Fibroblast of lung (primary cell): ENCODE measurements at regions not wholly inside any gene's neighbourhood (a gene's known extent, or its start where the extent isn't known, plus 50 kb on each side); places are given as distances from the start of the nearest gene placed in this dataset.
"Not testable (repeated sequence)": the region's sequence is repeated elsewhere in the genome, so short reads cannot be mapped to it uniquely, and the experiment has no call there.

Experiments used
- DNase-seq, 2 donors: peaks; one replicate each; pipeline versions ENCODE4 v3.0.0 to v3.0.0-alpha.2; 2010; ENCODE audit warnings: low read depth in 2 of 2
- H2AFZ ChIP-seq: 2 replicates; pipeline ENCODE4 v1.5.1; 2012; ENCODE audit warnings: low read length, control low read depth, inconsistent platforms
- H3K27ac ChIP-seq: 2 replicates; pipeline ENCODE4 v1.5.1; 2011; ENCODE audit warnings: low read length, control low read depth; ENCODE audit not compliant: insufficient read depth
- H3K27me3 ChIP-seq: 2 replicates; pipeline ENCODE4 v1.5.1; 2011; ENCODE audit warnings: mild to moderate bottlenecking, low read length; ENCODE audit not compliant: control insufficient read depth, insufficient read depth
- H3K36me3 ChIP-seq: 2 replicates; pipeline ENCODE4 v1.5.1; 2011; ENCODE audit warnings: low read length; ENCODE audit not compliant: control insufficient read depth, insufficient read depth
- H3K4me1 ChIP-seq: 2 replicates; pipeline ENCODE4 v1.5.1; 2011; ENCODE audit warnings: low read length; ENCODE audit not compliant: control insufficient read depth, insufficient read depth; ENCODE audit errors: extremely low read depth
- H3K4me2 ChIP-seq: 2 replicates; pipeline ENCODE4 v1.5.1; 2011; ENCODE audit warnings: low read length, control low read depth; ENCODE audit not compliant: insufficient read depth; ENCODE audit errors: extremely low read depth
- H3K4me3 ChIP-seq, 4 experiments: fragments of 200-600 bp in 1 of 4; sonication (generic) in 1 of 4; replicated peaks in 1 of 4; 2 replicates each; pipeline ENCODE4 v1.5.1; 2011 to 2016; ENCODE audit warnings: low read length in 4 of 4, low read depth in 3 of 4, mild to moderate bottlenecking in 3 of 4, control low read depth in 2 of 4, inconsistent platforms in 1 of 4, mixed read lengths in 1 of 4; ENCODE audit not compliant: insufficient read depth in 1 of 4; ENCODE audit errors: control extremely low read depth in 1 of 4
- H3K79me2 ChIP-seq: 2 replicates; pipeline ENCODE4 v1.5.1; 2012; ENCODE audit warnings: mild to moderate bottlenecking, low read length, inconsistent platforms; ENCODE audit not compliant: control insufficient read depth, insufficient read depth
- H3K9ac ChIP-seq: 2 replicates; pipeline ENCODE4 v1.5.1; 2011; ENCODE audit warnings: mild to moderate bottlenecking, low read length, control low read depth; ENCODE audit not compliant: insufficient read depth
- H3K9me3 ChIP-seq: 2 replicates; pipeline ENCODE4 v1.5.1; 2012; ENCODE audit warnings: low read depth, low read length; ENCODE audit not compliant: control insufficient read depth, insufficient read depth
- H4K20me1 ChIP-seq: 2 replicates; pipeline ENCODE4 v1.5.1; 2011; ENCODE audit warnings: low read length; ENCODE audit not compliant: control insufficient read depth, insufficient read depth; ENCODE audit errors: extremely low read depth
- EZH2 ChIP-seq: IDR thresholded peaks from 2 replicates; pipeline ENCODE4 v1.5.1; 2012; ENCODE audit warnings: low read length, control low read depth, mild to moderate bottlenecking; ENCODE audit errors: missing control alignments
- TF ChIP-seq, protein P1 (sequence below), 2 donors: IDR thresholded peaks in 1 of 2; conservative IDR thresholded peaks in 1 of 2; 1 replicate in 1 of 2; 2 replicates in 1 of 2; pipeline ENCODE4 v1.5.1; 2011 to 2012; ENCODE audit warnings: low read length in 2 of 2, control low read depth in 1 of 2, inconsistent platforms in 1 of 2, low read depth in 1 of 2, mild to moderate bottlenecking in 1 of 2

DNA sequence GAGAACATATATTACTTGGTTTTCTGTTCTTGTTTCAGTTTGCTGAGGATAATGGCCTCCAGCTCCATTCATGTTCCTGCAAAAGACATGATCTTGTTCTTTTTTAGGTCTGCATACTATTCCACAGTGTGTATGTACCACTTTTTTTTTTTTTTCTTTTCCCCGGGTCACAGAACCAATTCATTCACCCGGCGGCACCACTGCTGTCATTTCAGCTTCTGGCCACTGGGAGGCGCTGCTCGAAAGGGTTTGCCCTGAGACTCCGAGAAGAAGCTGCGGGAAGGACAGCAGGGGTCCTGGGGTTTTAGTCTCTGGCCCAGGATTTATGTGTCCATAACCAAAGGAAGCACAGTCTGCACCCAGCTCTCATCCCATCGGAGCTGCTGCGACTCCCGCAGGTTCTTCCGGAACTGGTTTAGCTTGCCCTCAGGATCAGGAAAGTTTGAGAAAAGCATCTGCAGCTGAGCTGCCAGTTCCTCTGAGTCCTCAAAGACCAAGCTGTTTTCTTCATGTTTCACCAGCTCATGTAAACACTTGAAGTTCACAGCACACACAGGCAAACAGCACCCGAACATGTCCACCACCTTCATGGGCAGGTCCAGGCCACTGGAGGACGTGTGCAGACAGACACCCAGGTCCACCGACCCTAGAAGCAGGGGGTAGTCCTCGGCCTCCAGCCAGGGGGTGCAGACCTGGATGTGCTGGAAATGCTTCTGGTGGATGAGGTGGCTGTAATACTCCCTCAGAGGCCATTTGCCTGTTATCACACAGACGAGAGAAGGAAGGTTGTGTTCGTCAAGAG lies 76.3 kb upstream of the KCNAB1 start:
- peak in 1 of 2 donors; percentile 5 for DNase-seq
- not testable (repeated sequence) for H2AFZ ChIP-seq

DNA sequence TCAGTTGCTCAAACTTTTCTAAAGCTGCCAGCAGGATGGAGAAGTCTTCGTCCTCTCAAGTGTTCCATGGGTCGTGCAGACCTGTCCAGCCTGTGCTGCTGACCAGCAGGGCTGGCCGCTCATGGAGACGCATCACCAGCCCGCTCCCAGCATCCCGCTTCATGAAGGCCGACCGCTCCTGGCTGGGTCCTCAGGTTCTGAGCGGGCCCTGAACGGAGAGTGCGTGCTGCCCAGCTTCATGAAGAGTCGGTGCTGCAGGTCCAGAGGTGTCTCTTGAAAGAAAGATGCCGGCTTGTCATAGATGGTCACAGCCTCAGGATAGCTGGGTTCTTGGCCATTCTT lies 75.8 kb upstream of the KCNAB1 start:
- no peaks in the 10 kb centered on the region for H3K79me2 ChIP-seq

More for the DNA sequence above, 76.3 kb upstream of the KCNAB1 start:
- not testable (repeated sequence) for H4K20me1 ChIP-seq, H3K27me3 ChIP-seq, H3K36me3 ChIP-seq, H3K4me1 ChIP-seq, H3K4me3 ChIP-seq, H3K9ac ChIP-seq, H3K79me2 ChIP-seq, H3K27ac ChIP-seq, H3K9me3 ChIP-seq
- peak overlapping the region; percentile 15 for H3K4me2 ChIP-seq
- TF ChIP-seq, protein P1, sequence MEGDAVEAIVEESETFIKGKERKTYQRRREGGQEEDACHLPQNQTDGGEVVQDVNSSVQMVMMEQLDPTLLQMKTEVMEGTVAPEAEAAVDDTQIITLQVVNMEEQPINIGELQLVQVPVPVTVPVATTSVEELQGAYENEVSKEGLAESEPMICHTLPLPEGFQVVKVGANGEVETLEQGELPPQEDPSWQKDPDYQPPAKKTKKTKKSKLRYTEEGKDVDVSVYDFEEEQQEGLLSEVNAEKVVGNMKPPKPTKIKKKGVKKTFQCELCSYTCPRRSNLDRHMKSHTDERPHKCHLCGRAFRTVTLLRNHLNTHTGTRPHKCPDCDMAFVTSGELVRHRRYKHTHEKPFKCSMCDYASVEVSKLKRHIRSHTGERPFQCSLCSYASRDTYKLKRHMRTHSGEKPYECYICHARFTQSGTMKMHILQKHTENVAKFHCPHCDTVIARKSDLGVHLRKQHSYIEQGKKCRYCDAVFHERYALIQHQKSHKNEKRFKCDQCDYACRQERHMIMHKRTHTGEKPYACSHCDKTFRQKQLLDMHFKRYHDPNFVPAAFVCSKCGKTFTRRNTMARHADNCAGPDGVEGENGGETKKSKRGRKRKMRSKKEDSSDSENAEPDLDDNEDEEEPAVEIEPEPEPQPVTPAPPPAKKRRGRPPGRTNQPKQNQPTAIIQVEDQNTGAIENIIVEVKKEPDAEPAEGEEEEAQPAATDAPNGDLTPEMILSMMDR (conservative IDR thresholded peaks at IDR 0.05 in 1 of 2, IDR thresholded peaks at IDR 0.05 in 1 of 2; ENCODE audit: low read depth in 1 of 2, low read length in 2 of 2): peak; percentile 47 to 48

DNA sequence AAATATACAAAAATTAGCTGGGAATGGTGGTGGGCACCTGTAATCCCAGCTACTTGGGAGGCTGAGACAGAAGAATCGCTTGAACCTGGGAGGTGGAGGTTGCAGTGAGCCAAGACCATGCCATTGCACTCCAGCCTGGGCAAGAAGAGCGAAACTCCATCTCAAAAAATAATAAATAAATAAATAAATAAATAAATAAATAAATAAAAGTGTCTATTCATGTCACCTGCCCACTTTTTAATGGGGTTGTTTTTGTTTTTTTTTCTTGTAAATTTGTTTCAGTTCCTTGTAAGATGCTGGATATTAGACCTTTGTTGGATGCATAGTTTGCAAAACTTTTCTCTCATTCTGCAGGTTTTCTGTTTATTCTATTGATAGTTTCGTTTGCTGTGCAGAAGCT lies 71.9 kb upstream of the KCNAB1 start:
- not testable (repeated sequence) for H3K27me3 ChIP-seq, H3K4me1 ChIP-seq, H3K36me3 ChIP-seq, H3K4me2 ChIP-seq, H3K4me3 ChIP-seq, H4K20me1 ChIP-seq, H3K9me3 ChIP-seq, DNase-seq, H3K27ac ChIP-seq, H3K79me2 ChIP-seq, H3K9ac ChIP-seq, H2AFZ ChIP-seq

More for the DNA sequence above, 75.8 kb upstream of the KCNAB1 start:
- Histone ChIP-seq H3K4me3 (no peak overlapping the region), H3K4me2 (no peak overlapping the region), H4K20me1 (no peaks in the 10 kb centered on the region), H3K27me3 (no peaks in the 10 kb centered on the region), H3K9me3 (no peaks in the 10 kb centered on the region), H3K4me1 (no peaks in the 10 kb centered on the region), H3K36me3 (no peaks in the 10 kb centered on the region), H3K9ac (no peak overlapping the region), H2AFZ (no peak overlapping the region), H3K27ac (no peak overlapping the region)
- TF ChIP-seq, protein P1 (conservative IDR thresholded peaks at IDR 0.05 in 1 of 2, IDR thresholded peaks at IDR 0.05 in 1 of 2; ENCODE audit: low read depth in 1 of 2, low read length in 2 of 2): no peak
- no peak for TF ChIP-seq EZH2
- DNase-seq: no peak
